Mucosa of descending colon (tissue), 3 donors: ENCODE measurements at regions not wholly inside any gene's neighbourhood (a gene's known extent, or its start where the extent isn't known, plus 50 kb on each side); places are given as distances from the start of the nearest gene placed in this dataset.

ENCODE experiments used
- ATAC-seq: fragments of 200-7000 bp; cut with Tn5 transposase; one replicate; pipeline ENCODE4 v1.9.1; 2020; ENCODE audit warnings: mild to moderate bottlenecking, moderate library complexity
- DNase-seq, 3 donors: peaks; one replicate each; pipeline ENCODE4 v3.0.0-alpha.2; 2020
- H3K36me3 ChIP-seq: fragments of 200-600 bp; one replicate; pipeline ENCODE4 v1.8.0; 2021; ENCODE audit warnings: low read depth, mild to moderate bottlenecking
- H3K4me1 ChIP-seq: fragments of 200-600 bp; one replicate; pipeline ENCODE4 v1.8.0; 2021; ENCODE audit warnings: low read depth, mild to moderate bottlenecking
- H3K4me3 ChIP-seq: fragments of 200-600 bp; one replicate; pipeline ENCODE4 v1.8.0; 2021; ENCODE audit warnings: mild to moderate bottlenecking
- H3K9me3 ChIP-seq: fragments of 200-600 bp; one replicate; pipeline ENCODE4 v1.8.0; 2021; ENCODE audit warnings: mild to moderate bottlenecking
- CTCF ChIP-seq: fragments of 200-600 bp; IDR thresholded peaks from one replicate; pipeline ENCODE4 v1.8.0; 2022; ENCODE audit warnings: antibody characterized with exemption, mild to moderate bottlenecking
- intact Hi-C, 2 donors: fragments of 100-400 bp; cut with DNase I in 1 of 2; cut with micrococcal nuclease in 1 of 2; formaldehyde crosslinking; loops; one replicate each; pipeline versions ENCODE4 v1.11.0 to v1.11.1; 2022; cut with DNase I, micrococcal nuclease
- donor health status: DM: no; HTN: no; CAD: no; lungs with moderate emphysema.
- donor health status: DM: no; HTN: no; CAD: no.
- donor health status: DM: no; HTN: yes; CAD: no.

- TF ChIP-seq CTCF: no peak
- H3K36me3 ChIP-seq: no peaks in the 10 kb centered on the region
- ATAC-seq (no peak), DNase-seq (no peak)
- no peak overlapping the region for H3K4me3 ChIP-seq
- intact Hi-C loops: no loop called here
- peaks cover 7% of the 10 kb centered on the region for H3K4me1 ChIP-seq
- H3K9me3 ChIP-seq: no peaks in the 10 kb centered on the region
These were observed 66.8 kb downstream of the IER5 start for GRCh38 chr1:181155339-181155738.

- H3K9me3 ChIP-seq: peaks cover 22% of the 10 kb centered on the region
- H3K36me3 ChIP-seq: no peaks in the 10 kb centered on the region
- intact Hi-C loops: loop anchor here (10.0 kb wide), 1 partner anchor 275 kb away; no protein-coding TSS in a partner anchor
- no peak for TF ChIP-seq CTCF
- H3K4me3 ChIP-seq: no peak overlapping the region
- DNase-seq (peak; percentile 67 to 79 (median 70)), ATAC-seq (peak; percentile 97)
- peaks cover 10% of the 10 kb centered on the region for H3K4me1 ChIP-seq
These were observed 71.1 kb downstream of the IER5 start for GRCh38 chr1:181159451-181160140.

GRCh38 chr1:181160322-181160721 is 71.8 kb downstream of the IER5 start:
- H3K4me1 ChIP-seq: peaks cover 10% of the 10 kb centered on the region
- intact Hi-C loops: loop anchor here (10.0 kb wide), 1 partner anchor 276 kb away; no protein-coding TSS in a partner anchor
- ATAC-seq (peak; percentile 37), DNase-seq (no peak)
- peaks cover 22% of the 10 kb centered on the region for H3K9me3 ChIP-seq
- no peak overlapping the region for H3K4me3 ChIP-seq
- no peak for TF ChIP-seq CTCF
- H3K36me3 ChIP-seq: no peaks in the 10 kb centered on the region

GRCh38 chr1:181160998-181161870 is 72.7 kb downstream of the IER5 start:
- peaks cover 10% of the 10 kb centered on the region for H3K4me1 ChIP-seq
- ATAC-seq: no peak
- no peak for TF ChIP-seq CTCF
- DNase-seq: no peak
- H3K4me3 ChIP-seq: no peak overlapping the region
- H3K9me3 ChIP-seq: peaks cover 22% of the 10 kb centered on the region
- intact Hi-C loops: loop anchor here (10.0 kb wide), 1 partner anchor 276 kb away; no protein-coding TSS in a partner anchor
- H3K36me3 ChIP-seq: no peaks in the 10 kb centered on the region

GRCh38 chr1:181163662-181164061 is 75.2 kb downstream of the IER5 start:
- Histone ChIP-seq H3K4me3 (no peak overlapping the region), H3K9me3 (peaks cover 22% of the 10 kb centered on the region), H3K4me1 (peaks cover 10% of the 10 kb centered on the region), H3K36me3 (no peaks in the 10 kb centered on the region)
- intact Hi-C loops: loop anchor here (10.0 kb wide), 1 partner anchor 279 kb away; no protein-coding TSS in a partner anchor
- ATAC-seq: no peak
- TF ChIP-seq CTCF: no peak
- DNase-seq: no peak
